Cardiac fibroblast (primary cell): ENCODE measurements at regions not wholly inside any gene's neighbourhood (a gene's known extent, or its start where the extent isn't known, plus 50 kb on each side); places are given as distances from the start of the nearest gene placed in this dataset.

Experiments used
- DNase-seq, 2 donors: peaks; one replicate each; pipeline versions ENCODE4 v3.0.0 to v3.0.0-alpha.2; 2010; ENCODE audit warnings: low read depth in 2 of 2
- H3K4me3 ChIP-seq, 2 donors: replicated peaks in 1 of 2; 1 replicate in 1 of 2; 2 replicates in 1 of 2; pipeline ENCODE4 v1.5.1; 2011; ENCODE audit warnings: low read depth in 2 of 2, low read length in 2 of 2, mild to moderate bottlenecking in 2 of 2, moderate library complexity in 1 of 2
- CTCF ChIP-seq: IDR thresholded peaks from one replicate; pipeline ENCODE4 v1.5.1; 2011; ENCODE audit warnings: low read depth, mild to moderate bottlenecking, low read length, inconsistent platforms

GRCh38 chr15:25207369-25207768 lies 231.5 kb downstream of the UBE3A start:
- TF ChIP-seq CTCF, result no peak
- no peak for DNase-seq
- no peak overlapping the region for H3K4me3 ChIP-seq

GRCh38 chr15:25208735-25209134 lies 230.1 kb downstream of the UBE3A start:
- TF ChIP-seq CTCF, result no peak
- H3K4me3 ChIP-seq, result no peak overlapping the region
- DNase-seq, result no peak

DNA sequence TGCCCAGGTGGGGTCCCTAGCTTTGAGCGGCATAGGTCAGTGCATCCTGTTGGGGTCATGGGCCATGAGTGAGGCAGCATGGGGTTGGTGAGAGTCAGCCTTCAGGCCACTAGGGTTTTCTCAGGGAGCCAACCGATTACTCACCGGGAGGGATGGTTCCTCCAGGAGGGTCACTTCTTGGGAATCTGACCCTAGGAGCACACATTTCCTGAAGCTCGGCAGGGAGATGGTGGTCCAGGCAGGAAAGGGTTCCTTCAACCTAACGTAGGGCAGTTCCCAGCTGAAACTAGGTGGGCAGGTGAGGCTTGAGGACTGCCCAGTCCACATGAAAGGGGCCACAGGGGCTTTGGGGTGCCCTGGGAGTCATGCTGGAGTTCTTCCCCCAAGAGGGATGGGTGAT lies 218.0 kb downstream of the UBE3A start:
- H3K4me3 ChIP-seq, result no peak overlapping the region
- no peak for TF ChIP-seq CTCF
- no peak for DNase-seq

DNA sequence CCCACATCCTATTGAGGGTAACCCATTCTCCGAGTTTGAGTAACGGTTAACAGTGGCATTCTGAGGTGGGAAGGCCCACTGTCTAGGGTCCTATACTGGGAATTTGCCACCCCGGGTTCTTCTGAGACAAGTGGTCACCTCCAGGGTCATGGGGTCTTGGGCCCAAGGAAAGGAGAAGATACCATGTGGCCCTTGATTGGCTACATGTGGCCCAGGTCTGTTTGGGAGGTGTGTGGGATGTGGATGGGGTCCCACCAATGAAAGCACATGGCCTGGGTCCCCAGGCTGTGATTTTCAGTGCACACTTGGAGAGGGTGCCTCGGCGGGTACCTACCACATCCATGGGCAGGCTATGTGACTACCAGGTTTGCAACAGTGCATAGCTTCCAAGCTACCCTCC lies 214.4 kb downstream of the UBE3A start:
- DNase-seq, result no peak
- no peak for TF ChIP-seq CTCF
- H3K4me3 ChIP-seq, result no peak overlapping the region

GRCh38 chr15:25226360-25226759 lies 212.5 kb downstream of the UBE3A start:
- no peak overlapping the region for H3K4me3 ChIP-seq
- TF ChIP-seq CTCF, result no peak
- no peak for DNase-seq

GRCh38 chr15:25228261-25228660 lies 210.6 kb downstream of the UBE3A start:
- H3K4me3 ChIP-seq, result no peak overlapping the region
- DNase-seq, result no peak
- TF ChIP-seq CTCF, result no peak

DNA sequence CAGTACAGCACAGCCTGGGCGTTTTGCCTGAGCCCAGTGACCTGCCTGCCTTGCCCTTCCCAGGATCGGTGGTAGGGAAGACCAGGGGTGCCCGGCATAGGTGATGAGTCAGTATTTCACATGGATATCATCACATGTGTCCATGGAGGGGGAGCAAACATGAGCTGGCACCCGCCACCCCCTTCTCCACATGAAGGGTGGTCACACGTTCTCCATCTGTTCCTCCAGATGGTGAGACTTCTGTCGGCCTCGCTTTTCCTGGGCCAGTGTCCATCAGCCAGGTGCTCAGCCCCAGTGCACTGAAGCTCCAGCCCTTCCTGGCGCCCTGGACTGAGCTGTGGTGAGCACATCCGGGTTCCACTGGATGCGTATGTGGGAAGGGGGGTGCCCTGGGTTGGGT lies 208.4 kb downstream of the UBE3A start:
- no peak overlapping the region for H3K4me3 ChIP-seq
- no peak for TF ChIP-seq CTCF
- DNase-seq, result no peak
